GM19240 (cell line): ENCODE measurements at regions not wholly inside any gene's neighbourhood (a gene's known extent, or its start where the extent isn't known, plus 50 kb on each side); places are given as distances from the start of the nearest gene placed in this dataset.

ENCODE experiments used
- DNase-seq: peaks from one replicate; pipeline ENCODE4 v3.0.0; 2011; ENCODE audit warnings: low spot score; ENCODE audit not compliant: insufficient read length

- DNase-seq = no peak
These were observed 146.9 kb upstream of the DUSP10 start for GRCh38 chr1:221888801-221889200.

GRCh38 chr1:221888218-221888617 is 146.3 kb upstream of the DUSP10 start:
- no peak for DNase-seq

- DNase-seq = no peak
These were observed 145.9 kb upstream of the DUSP10 start for GRCh38 chr1:221887758-221888157.

- no peak for DNase-seq
These were observed 145.5 kb upstream of the DUSP10 start for GRCh38 chr1:221887415-221887746.

GRCh38 chr1:221886743-221887414 is 145.0 kb upstream of the DUSP10 start:
- no peak for DNase-seq

- no peak for DNase-seq
These were observed 144.4 kb upstream of the DUSP10 start for GRCh38 chr1:221886311-221886710.

GRCh38 chr1:221884821-221885220 is 142.9 kb upstream of the DUSP10 start:
- no peak for DNase-seq

- DNase-seq = no peak
These were observed 140.1 kb upstream of the DUSP10 start for GRCh38 chr1:221881805-221882581.

- DNase-seq = no peak
These were observed 138.3 kb upstream of the DUSP10 start for GRCh38 chr1:221880182-221880581.

GRCh38 chr1:221878134-221878533 is 136.2 kb upstream of the DUSP10 start:
- DNase-seq = no peak

- DNase-seq = no peak
These were observed 135.4 kb upstream of the DUSP10 start for GRCh38 chr1:221877311-221877710.

- DNase-seq = no peak
These were observed 133.1 kb upstream of the DUSP10 start for GRCh38 chr1:221875004-221875330.

GRCh38 chr1:221874285-221875003 is 132.6 kb upstream of the DUSP10 start:
- DNase-seq = no peak

- no peak for DNase-seq
These were observed 131.8 kb upstream of the DUSP10 start for GRCh38 chr1:221873673-221874072.

GRCh38 chr1:221871056-221871455 is 129.2 kb upstream of the DUSP10 start:
- DNase-seq = no peak

GRCh38 chr1:221869779-221870178 is 127.9 kb upstream of the DUSP10 start:
- no peak for DNase-seq

- DNase-seq = no peak
These were observed 126.9 kb upstream of the DUSP10 start for GRCh38 chr1:221868593-221869303.

- no peak for DNase-seq
These were observed 125.1 kb upstream of the DUSP10 start for GRCh38 chr1:221867003-221867402.

- no peak for DNase-seq
These were observed 123.9 kb upstream of the DUSP10 start for GRCh38 chr1:221865808-221866207.

- DNase-seq = no peak
These were observed 121.7 kb upstream of the DUSP10 start for GRCh38 chr1:221863635-221864034.

GRCh38 chr1:221862971-221863370 is 121.1 kb upstream of the DUSP10 start:
- DNase-seq = no peak
